ENCODE measurements at regions not wholly inside any gene's neighbourhood (a gene's known extent, or its start where the extent isn't known, plus 50 kb on each side); places are given as distances from the start of the nearest gene placed in this dataset.

GRCh38 chr1:221122501-221122900 is 243.3 kb downstream of the HLX start:
- WGBS (ENCODE audit: low lambda C conversion rate): 18% methylated on average over 1 of the region's 1 CpG
- no peak overlapping the region for H3K27ac ChIP-seq (ENCODE audit: low read depth in 2 of 2, low read length in 1 of 2)
- CTCF ChIA-PET: no interaction called here

More at GRCh38 chr1:221122501-221122900, 243.3 kb downstream of the HLX start:
- no peaks in the 10 kb centered on the region for H3K79me2 ChIP-seq (ENCODE audit: insufficient read depth)
- no peak overlapping the region for H3K9ac ChIP-seq
- H3F3A ChIP-seq (replicated peaks; ENCODE audit: insufficient read depth): peaks cover 7% of the 10 kb centered on the region
- no peak overlapping the region for H2AFZ ChIP-seq (ENCODE audit: low read depth)
- POLR2A ChIA-PET: no interaction called here
- H3K4me1 ChIP-seq (ENCODE audit: control insufficient read depth in 1 of 2, insufficient read depth in 2 of 2, low read depth in 1 of 2, low read length in 1 of 2): peaks cover 10 to 13% of the 10 kb centered on the region in 2 experiments; a peak in 3 of 4 replicates
- no peaks in the 10 kb centered on the region for H4K20me1 ChIP-seq (ENCODE audit: insufficient read depth)
- H3K27me3 ChIP-seq (ENCODE audit: insufficient read depth): no peaks in the 10 kb centered on the region
- no peaks in the 10 kb centered on the region for H3K36me3 ChIP-seq (replicated peaks in 1 of 2; ENCODE audit: control insufficient read depth in 1 of 2, insufficient read depth in 2 of 2, low read length in 1 of 2)
- no peak overlapping the region for H3K4me2 ChIP-seq
- DNase-seq: no peak
- no peaks in the 10 kb centered on the region for H3K9me2 ChIP-seq
- no peak for TF ChIP-seq JUND (IDR thresholded peaks at IDR 0.05)
- no peak for TF ChIP-seq CTCF (IDR thresholded peaks at IDR 0.05)
- TF ChIP-seq ZBTB33 (IDR thresholded peaks at IDR 0.05; ENCODE audit: borderline replicate concordance, low read depth): no peak
- TF ChIP-seq USF1 (IDR thresholded peaks at IDR 0.05; ENCODE audit: borderline replicate concordance, low read depth): no peak
- no peak for TF ChIP-seq ELF1 (IDR thresholded peaks at IDR 0.05)
- no peak for TF ChIP-seq NRF1 (IDR thresholded peaks at IDR 0.05; ENCODE audit: low read depth, low read length)
- no peak for TF ChIP-seq SIN3A (IDR thresholded peaks at IDR 0.05; ENCODE audit: borderline replicate concordance, low read depth, low read length)
- TF ChIP-seq IRF3 (IDR thresholded peaks at IDR 0.05; ENCODE audit: low read depth, low read length): no peak
- TF ChIP-seq YY1 (IDR thresholded peaks at IDR 0.05; ENCODE audit: low read depth): no peak
- TF ChIP-seq RFX5 (IDR thresholded peaks at IDR 0.05; ENCODE audit: low read length): no peak
- no peak for TF ChIP-seq CHD2 (IDR thresholded peaks at IDR 0.05; ENCODE audit: low read length, partially characterized antibody)
- no peak for TF ChIP-seq RCOR1 (IDR thresholded peaks at IDR 0.05; ENCODE audit: low read length)
- TF ChIP-seq NFIC (IDR thresholded peaks at IDR 0.05; ENCODE audit: borderline replicate concordance): no peak
- no peak overlapping the region for H3K4me3 ChIP-seq (ENCODE audit: low read depth in 2 of 2, low read length in 1 of 2)
- no peaks in the 10 kb centered on the region for H3K9me3 ChIP-seq
